Spleen (tissue), 11 donors: ENCODE measurements at regions not wholly inside any gene's neighbourhood (a gene's known extent, or its start where the extent isn't known, plus 50 kb on each side); places are given as distances from the start of the nearest gene placed in this dataset.
"Not testable (repeated sequence)": the region's sequence is repeated elsewhere in the genome, so short reads cannot be mapped to it uniquely, and the experiment has no call there.

Experiments used
- DNase-seq: peaks from one replicate; pipeline ENCODE4 v3.0.0-alpha.2; 2020
- H3K27ac ChIP-seq, 8 donors: fragments of 200-600 bp; sonication (generic) in 7 of 8; 1 replicate in 4 of 8; 2 replicates in 4 of 8; pipeline versions ENCODE4 v1.5.0 to v1.8.0; 2016 to 2021; ENCODE audit warnings: inconsistent platforms in 4 of 8, mild to moderate bottlenecking in 4 of 8, moderate library complexity in 1 of 8
- H3K27me3 ChIP-seq, 7 donors: fragments of 200-600 bp; sonication (generic) in 6 of 7; replicated peaks in 1 of 7; 1 replicate in 4 of 7; 2 replicates in 3 of 7; pipeline versions ENCODE4 v1.5.0 to v1.8.0; 2016 to 2021; ENCODE audit warnings: inconsistent platforms in 3 of 7, mild to moderate bottlenecking in 1 of 7
- H3K36me3 ChIP-seq, 6 donors: fragments of 200-600 bp; sonication (generic) in 5 of 6; 1 replicate in 4 of 6; 2 replicates in 2 of 6; pipeline versions ENCODE4 v1.5.0 to v1.8.0; 2016 to 2021; ENCODE audit warnings: inconsistent platforms in 2 of 6
- H3K4me1 ChIP-seq, 6 donors: fragments of 200-600 bp; sonication (generic) in 5 of 6; 1 replicate in 3 of 6; 2 replicates in 3 of 6; pipeline versions ENCODE4 v1.5.0 to v1.8.0; 2016 to 2021; ENCODE audit warnings: inconsistent platforms in 3 of 6
- H3K4me3 ChIP-seq, 8 donors: fragments of 200-600 bp; sonication (generic) in 7 of 8; 1 replicate in 4 of 8; 2 replicates in 4 of 8; pipeline versions ENCODE4 v1.5.0 to v1.8.0; 2016 to 2021; ENCODE audit warnings: inconsistent platforms in 4 of 8, mild to moderate bottlenecking in 4 of 8, moderate library complexity in 2 of 8
- H3K9me3 ChIP-seq, 8 donors: fragments of 200-600 bp; sonication (generic) in 7 of 8; 1 replicate in 4 of 8; 2 replicates in 4 of 8; pipeline versions ENCODE4 v1.5.0 to v1.8.0; 2016 to 2021; ENCODE audit warnings: inconsistent platforms in 4 of 8
- POLR2A ChIP-seq, 3 donors: fragments of 450-650 bp; IDR thresholded peaks; one replicate each; pipeline ENCODE4 v1.5.1; 2017; ENCODE audit warnings: antibody characterized with exemption in 3 of 3, mild to moderate bottlenecking in 1 of 3
- POLR2AphosphoS5 ChIP-seq, 3 donors: sonication (generic); formaldehyde crosslinking; IDR thresholded peaks; one replicate each; pipeline ENCODE4 v1.5.1; 2017; ENCODE audit warnings: antibody characterized with exemption in 3 of 3
- WGBS, 5 donors: extraction: QIAGEN DNeasy Blood & Tissue Kit in 3 of 5; methylation state at CpG; one replicate each; pipeline versions ENCODE4 v1.1.5 to v1.1.7; 2013 to 2018; 5-methylcytosine and 5-hydroxymethylcytosine counted together
- intact Hi-C: fragments of 100-400 bp; cut with DNase I; formaldehyde crosslinking; loops from one replicate; pipeline ENCODE4 v1.15.0; 2023; ENCODE audit warnings: low total_unique reads
- TF ChIP-seq, protein P1 (sequence below), 11 experiments: fragments of 200-600 bp in 7 of 11; fragments of 450-650 bp in 4 of 11; sonication (generic) in 4 of 11; IDR thresholded peaks in 8 of 11; conservative IDR thresholded peaks in 3 of 11; 1 replicate in 7 of 11; 2 replicates in 4 of 11; pipeline versions ENCODE4 v1.4.0 to v1.8.0; 2016 to 2021; ENCODE audit warnings: antibody characterized with exemption in 11 of 11, inconsistent platforms in 4 of 11, mild to moderate bottlenecking in 1 of 11
- donor health status: healthy with polysubstance abuse.
- donor health status: DM: no; HTN: no; CAD: no; lungs with moderate emphysema.
- donor health status: DM: no; HTN: no; CAD: no.
- donor health status: Bipolar disorder and iron deficiency.
- donor health status: healthy.
- donor health status: DM: no; HTN: no; CAD: no.
- donor health status: DM: yes; HTN: yes; CAD: no.

DNA sequence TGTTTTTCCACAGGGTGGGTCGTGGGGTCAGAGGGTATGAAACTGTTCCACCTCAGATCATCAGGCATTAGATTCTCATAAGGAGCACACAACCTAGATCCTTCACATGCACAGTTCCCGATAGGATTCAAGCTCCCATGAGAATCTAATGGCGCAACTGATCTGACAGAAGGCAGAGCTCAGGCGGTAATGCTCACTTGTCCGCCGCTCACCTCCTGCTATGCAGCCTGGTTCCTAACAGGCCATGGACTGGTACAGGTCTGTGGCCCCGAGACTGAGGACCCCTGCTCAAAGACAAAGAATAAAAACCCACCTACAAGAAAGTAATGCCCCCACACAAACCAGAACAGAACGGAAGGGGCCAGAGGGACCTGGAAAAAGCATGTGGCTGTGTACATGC lies 76.1 kb upstream of the SNX9 start:
- intact Hi-C loops = no loop called here
- Histone ChIP-seq H3K36me3 (no peaks in the 10 kb centered on the region), H3K4me1 (no peaks in the 10 kb centered on the region), H3K27me3 (peaks cover 0 to 26% (median 6%) of the 10 kb centered on the region in 7 donors), H3K4me3 (no peak overlapping the region), H3K9me3 (peaks cover 0 to 10% (median 0%) of the 10 kb centered on the region in 8 donors), H3K27ac (no peak overlapping the region)
- WGBS, 5 donors = 88 to 93% (median 93%) methylated on average over 5 to 8 of the region's 8 CpGs
- no peak for DNase-seq
- no peak for TF ChIP-seq POLR2A (IDR thresholded peaks at IDR 0.05)
- TF ChIP-seq POLR2AphosphoS5 (IDR thresholded peaks at IDR 0.05) = no peak
- TF ChIP-seq, protein P1, sequence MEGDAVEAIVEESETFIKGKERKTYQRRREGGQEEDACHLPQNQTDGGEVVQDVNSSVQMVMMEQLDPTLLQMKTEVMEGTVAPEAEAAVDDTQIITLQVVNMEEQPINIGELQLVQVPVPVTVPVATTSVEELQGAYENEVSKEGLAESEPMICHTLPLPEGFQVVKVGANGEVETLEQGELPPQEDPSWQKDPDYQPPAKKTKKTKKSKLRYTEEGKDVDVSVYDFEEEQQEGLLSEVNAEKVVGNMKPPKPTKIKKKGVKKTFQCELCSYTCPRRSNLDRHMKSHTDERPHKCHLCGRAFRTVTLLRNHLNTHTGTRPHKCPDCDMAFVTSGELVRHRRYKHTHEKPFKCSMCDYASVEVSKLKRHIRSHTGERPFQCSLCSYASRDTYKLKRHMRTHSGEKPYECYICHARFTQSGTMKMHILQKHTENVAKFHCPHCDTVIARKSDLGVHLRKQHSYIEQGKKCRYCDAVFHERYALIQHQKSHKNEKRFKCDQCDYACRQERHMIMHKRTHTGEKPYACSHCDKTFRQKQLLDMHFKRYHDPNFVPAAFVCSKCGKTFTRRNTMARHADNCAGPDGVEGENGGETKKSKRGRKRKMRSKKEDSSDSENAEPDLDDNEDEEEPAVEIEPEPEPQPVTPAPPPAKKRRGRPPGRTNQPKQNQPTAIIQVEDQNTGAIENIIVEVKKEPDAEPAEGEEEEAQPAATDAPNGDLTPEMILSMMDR (IDR thresholded peaks at IDR 0.05 in 8 of 11, conservative IDR thresholded peaks at IDR 0.05 in 3 of 11) = no peak

DNA sequence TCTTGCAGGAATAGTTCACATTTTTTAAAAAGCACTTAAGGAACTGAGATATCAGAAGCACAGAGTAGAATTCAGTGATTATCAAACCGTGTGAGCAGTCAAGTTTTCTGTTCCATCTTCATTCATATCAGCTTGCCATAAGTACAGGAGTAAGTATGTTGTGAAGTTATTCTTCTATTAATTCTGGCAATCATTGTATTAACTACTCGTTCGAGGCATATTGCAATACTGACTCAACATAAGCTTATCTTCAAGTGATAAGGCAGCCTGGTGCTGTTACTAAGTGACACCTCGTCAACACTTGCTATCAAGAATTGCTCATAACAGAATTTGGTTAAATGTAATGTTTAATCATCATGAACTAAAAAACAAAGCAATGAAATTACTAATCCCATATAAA lies 75.7 kb upstream of the SNX9 start:
- Histone ChIP-seq H3K27ac (no peak overlapping the region), H3K4me1 (no peaks in the 10 kb centered on the region), H3K4me3 (no peak overlapping the region), H3K36me3 (no peaks in the 10 kb centered on the region), H3K27me3 (peaks cover 0 to 24% (median 6%) of the 10 kb centered on the region in 7 donors), H3K9me3 (peaks cover 0 to 10% (median 0%) of the 10 kb centered on the region in 8 donors)
- intact Hi-C loops = no loop called here
- DNase-seq = no peak
- 74 to 84% (median 80%) methylated on average over 4 of the region's 4 CpGs for WGBS, 5 donors
- TF ChIP-seq POLR2A (IDR thresholded peaks at IDR 0.05) = no peak
- no peak for TF ChIP-seq POLR2AphosphoS5 (IDR thresholded peaks at IDR 0.05)
- TF ChIP-seq, protein P1 (IDR thresholded peaks at IDR 0.05 in 8 of 11, conservative IDR thresholded peaks at IDR 0.05 in 3 of 11) = no peak

DNA sequence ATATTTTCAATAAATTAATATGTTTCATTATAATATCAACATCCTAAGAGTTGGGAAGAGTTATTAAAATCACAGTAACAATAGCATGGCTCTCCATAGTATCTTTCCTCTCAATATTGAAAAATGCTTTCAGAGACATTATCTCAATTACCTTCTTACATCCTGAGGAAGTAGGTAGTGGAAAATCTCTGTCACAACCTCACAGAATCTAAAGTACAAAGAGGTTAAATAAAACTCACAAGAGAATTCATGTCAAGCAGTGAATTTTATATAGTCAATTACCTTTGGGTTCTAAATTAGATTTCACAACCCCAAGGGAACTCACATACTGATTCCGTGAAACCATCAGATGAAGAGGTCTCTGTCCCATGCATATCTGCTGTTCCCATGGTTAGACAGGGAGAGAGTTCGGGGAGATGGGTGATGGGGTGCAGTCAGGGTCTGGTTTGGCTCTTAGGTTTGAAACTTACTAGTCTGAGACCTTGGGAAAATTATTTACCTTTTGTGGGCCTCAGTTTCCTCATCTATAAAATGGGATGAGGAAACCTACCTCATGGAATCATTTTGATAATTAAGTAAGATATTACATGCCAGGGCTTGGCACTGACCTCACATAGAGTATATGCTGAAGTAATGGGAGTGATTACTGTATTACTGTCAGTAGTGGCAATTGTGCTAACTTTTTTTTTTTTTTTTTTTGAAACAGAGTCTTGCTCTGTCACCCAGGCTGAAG lies 74.0 kb upstream of the SNX9 start:
- TF ChIP-seq POLR2A (IDR thresholded peaks at IDR 0.05) (no peak), POLR2AphosphoS5 (IDR thresholded peaks at IDR 0.05) (no peak)
- TF ChIP-seq, protein P1 (IDR thresholded peaks at IDR 0.05 in 8 of 11, conservative IDR thresholded peaks at IDR 0.05 in 3 of 11) = no peak
- intact Hi-C loops = no loop called here
- DNase-seq = no peak
- H3K4me3 ChIP-seq = no peak overlapping the region
- no peaks in the 10 kb centered on the region for H3K36me3 ChIP-seq
- peaks cover 0 to 32% (median 6%) of the 10 kb centered on the region in 7 donors for H3K27me3 ChIP-seq
- no peaks in the 10 kb centered on the region for H3K4me1 ChIP-seq
- no peak overlapping the region for H3K27ac ChIP-seq
- 59 to 80% (median 74%) methylated on average over 2 of the region's 2 CpGs for WGBS, 5 donors
- peaks cover 0 to 10% (median 0%) of the 10 kb centered on the region in 8 donors for H3K9me3 ChIP-seq

DNA sequence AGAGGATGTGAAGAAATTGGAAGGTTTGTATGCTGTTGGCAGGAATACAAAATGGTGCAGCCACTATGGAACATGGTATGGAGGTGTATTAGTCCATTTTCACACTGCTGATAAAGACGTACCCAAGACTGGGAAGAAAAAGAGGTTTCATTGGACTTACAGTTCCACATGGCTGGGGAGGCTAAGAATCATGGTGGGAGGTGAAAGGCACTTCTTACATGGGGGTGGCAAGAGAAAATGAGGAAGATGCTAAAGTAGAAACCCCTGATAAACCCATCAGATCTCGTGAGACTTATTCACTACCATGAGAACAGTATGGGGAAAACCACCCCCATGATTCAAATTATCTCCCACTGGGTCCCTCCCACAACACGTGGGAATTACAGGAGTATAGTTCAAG lies 72.1 kb upstream of the SNX9 start:
- DNase-seq, H3K4me3 ChIP-seq, H3K27ac ChIP-seq, H3K36me3 ChIP-seq, H3K4me1 ChIP-seq: not testable (repeated sequence)
- H3K27me3 ChIP-seq = peaks cover 0 to 42% (median 6%) of the 10 kb centered on the region in 7 donors
- 69 to 90% (median 82%) methylated on average over 3 of the region's 3 CpGs for WGBS, 5 donors
- intact Hi-C loops = loop anchor here (10.0 kb wide), 1 partner anchor 124 kb away; no protein-coding TSS in a partner anchor
- peaks cover 0 to 10% (median 0%) of the 10 kb centered on the region in 8 donors for H3K9me3 ChIP-seq
